Activated T-cell treated with anti-CD3 and anti-CD28 coated beads, Interleukin-2, amount 50 U/mL, for 1 hour (primary cell): ENCODE measurements at regions not wholly inside any gene's neighbourhood (a gene's known extent, or its start where the extent isn't known, plus 50 kb on each side); places are given as distances from the start of the nearest gene placed in this dataset.
"Not testable (repeated sequence)": the region's sequence is repeated elsewhere in the genome, so short reads cannot be mapped to it uniquely, and the experiment has no call there.

Source experiments
- DNase-seq: peaks from one replicate; pipeline ENCODE4 v3.0.0-alpha.2; 2020

DNA sequence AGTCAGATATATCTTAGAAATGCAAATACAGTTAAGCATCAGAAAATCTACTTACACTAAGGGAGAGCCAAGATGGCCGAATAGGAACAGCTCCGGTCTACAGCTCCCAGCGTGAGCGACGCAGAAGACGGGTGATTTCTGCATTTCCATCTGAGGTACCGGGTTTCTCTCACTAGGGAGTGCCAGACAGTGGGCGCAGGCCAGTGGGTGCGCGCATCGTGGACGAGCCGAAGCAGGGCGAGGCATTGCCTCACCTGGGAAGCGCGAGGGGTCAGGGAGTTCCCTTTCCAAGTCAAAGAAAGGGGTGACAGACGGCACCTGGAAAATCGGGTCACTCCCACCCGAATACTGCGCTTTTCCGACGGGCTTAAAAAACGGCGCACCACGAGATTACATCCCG is 524.8 kb upstream of the ADAMTS16 start:
- not testable (repeated sequence) for DNase-seq

GRCh38 chr5:4625206-4625896 is 514.8 kb upstream of the ADAMTS16 start:
- DNase-seq, result no peak

- DNase-seq, result no peak
These were observed 513.0 kb upstream of the ADAMTS16 start for GRCh38 chr5:4627131-4627530.

- DNase-seq, result no peak
These were observed 512.2 kb upstream of the ADAMTS16 start for GRCh38 chr5:4627929-4628328.

DNA sequence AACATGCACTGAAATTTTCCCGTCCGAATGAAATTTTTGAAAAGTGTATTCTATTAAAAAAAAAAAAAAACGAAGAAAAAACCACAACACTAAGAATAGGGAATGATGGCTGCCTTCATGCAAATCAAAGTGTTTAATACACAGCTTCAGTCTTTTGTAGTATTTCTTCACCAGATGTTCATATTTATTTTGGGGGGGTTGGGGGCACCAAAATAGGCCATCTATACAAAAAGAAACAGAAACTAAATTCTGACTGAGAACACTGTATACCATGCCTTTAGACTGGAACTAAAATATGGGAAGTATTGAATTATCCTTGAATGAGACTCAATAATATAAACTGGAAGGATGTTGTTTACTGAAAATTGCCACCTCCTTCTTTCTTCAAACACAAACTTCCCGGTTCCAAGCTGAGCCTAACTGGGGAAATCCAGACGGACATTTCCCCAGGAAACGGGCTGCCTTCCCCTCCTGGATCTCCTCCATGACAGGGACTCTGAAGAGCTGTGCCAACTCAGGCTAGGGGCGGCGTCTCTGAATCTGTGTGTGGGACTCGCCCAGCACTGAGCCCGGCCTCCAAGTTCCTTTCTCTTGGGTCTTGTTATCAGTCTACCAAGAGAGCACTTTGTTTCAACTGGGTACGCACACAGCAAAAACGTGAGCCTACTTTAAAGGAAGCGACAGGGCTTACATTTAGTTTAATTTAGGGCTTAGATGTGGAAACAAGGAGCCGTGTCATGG is 511.3 kb upstream of the ADAMTS16 start:
- DNase-seq, result no peak

DNA sequence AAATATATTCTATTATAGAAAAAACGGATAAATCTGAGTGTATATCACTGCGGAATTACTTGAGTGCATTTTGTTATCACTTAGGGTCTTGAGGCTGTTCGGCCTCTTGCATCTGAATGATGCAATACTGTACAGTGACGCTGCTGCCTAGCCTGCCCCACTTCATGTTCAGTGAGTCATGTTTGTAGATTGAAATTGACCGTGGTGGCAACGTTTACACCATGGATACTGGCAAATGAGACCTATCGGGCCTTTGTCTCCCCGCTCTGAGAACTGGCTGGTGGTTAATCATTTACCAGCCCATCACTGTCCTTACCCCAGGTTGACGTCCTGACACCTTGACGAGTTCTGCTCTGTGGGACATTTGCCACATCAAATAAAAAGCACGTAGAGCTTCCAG is 510.1 kb upstream of the ADAMTS16 start:
- no peak for DNase-seq

DNA sequence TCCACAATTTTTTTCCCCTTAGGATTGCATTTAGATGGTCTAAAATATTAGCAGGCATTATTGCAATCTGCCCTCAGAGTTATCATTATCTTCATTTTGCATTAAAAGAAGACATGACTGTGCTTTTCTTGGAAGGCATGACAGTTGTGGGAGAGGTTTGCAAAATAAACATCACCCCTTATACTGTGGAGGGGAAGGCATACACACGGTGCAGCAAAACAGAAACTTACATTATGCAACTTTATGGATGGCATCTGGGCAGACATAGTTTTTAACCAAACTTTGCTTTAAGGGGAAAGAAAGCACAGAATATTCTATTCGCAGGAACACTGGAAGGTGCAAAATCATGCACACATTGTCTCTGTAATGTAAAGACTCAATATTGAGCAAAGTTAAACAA is 505.8 kb upstream of the ADAMTS16 start:
- no peak for DNase-seq

DNA sequence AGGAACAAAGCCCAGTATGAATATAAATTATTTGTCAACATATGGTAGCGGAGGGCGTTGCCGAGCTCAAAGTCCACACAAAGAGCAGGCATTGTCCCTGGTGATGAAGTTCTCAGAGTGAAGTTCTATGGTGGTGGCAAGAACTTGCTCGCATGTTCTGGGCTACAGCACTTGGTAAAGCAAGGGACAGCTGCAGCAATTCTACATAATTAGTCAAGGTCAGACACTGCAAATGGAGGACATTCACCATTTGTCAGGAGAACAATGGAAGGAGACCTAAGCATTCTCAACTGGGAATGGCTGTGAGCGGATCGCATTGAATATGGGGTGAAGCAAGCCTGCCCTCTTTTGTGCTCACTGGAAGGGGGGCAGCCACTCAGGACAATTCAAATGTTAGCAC is 503.8 kb upstream of the ADAMTS16 start:
- DNase-seq, result no peak

DNA sequence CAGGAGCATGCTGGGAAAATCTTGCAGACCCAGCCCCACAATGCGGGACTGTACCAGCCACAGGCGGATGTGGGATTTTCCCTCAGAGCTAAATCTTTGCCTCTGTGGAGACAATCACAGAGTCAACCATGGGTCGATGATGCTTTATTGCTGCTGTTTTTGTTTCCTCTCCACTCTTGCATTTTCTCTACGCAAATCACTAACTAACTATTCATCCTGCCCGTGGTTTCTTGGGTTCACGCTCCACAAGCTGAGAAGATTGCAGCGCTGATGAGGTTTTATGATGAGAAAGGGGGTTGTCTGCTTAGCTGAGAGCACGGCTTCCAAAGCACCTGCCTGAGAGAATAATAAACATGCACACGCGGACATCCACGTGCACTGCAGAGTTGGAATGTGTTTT is 500.2 kb upstream of the ADAMTS16 start:
- DNase-seq, result no peak

GRCh38 chr5:4640795-4641194 is 499.3 kb upstream of the ADAMTS16 start:
- no peak for DNase-seq

GRCh38 chr5:4642525-4642924 is 497.6 kb upstream of the ADAMTS16 start:
- no peak for DNase-seq

DNA sequence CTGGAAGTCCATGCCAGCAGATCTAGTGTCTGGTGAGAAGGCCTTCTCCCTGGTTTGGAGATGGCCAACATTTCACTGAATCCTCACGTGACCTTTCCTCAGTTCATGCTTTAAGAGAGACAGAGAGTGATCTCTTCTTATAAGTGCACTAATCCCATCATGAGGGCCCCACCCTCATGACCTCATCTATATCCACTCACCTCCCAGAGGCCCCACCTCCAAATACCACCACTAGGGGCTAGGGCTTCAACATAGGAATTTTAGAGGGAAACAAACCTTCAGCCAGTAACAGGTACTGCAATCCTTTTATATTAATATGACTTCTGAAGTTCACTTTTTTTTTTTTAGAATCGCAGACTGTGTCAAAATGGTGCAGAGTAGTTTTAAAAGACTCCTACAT is 496.9 kb upstream of the ADAMTS16 start:
- DNase-seq, result no peak

- DNase-seq, result no peak
These were observed 496.2 kb upstream of the ADAMTS16 start for GRCh38 chr5:4643960-4644359.

DNA sequence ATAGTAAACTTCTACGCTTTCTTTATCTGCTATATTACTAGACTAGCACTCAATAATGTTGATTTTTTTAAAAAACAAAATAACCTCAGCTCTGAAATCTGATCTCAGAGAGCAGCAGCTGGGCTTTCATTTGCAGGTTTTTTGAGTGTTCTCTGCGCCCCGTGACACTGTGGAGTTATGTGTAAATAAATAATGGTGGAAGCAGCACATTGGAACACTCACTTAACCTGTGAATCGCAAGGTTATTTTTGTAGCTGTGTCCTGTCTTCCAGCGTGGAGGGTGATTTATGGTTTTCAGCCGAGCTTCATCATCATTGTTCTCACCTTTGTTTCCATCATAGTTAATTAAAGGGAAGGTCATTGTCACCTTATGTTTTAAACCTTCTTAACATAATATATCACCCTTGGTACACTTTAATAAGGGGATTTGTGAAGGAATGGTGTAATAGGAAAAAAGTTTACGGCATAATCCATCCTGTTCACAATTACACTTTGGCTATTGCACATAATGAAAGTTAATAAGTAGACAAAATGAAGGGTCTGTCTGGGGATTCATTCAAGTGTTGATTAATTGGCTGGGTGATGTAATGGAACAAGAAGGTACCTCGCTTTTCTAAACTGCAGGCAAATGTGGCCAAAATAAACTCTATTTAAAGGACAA is 493.3 kb upstream of the ADAMTS16 start:
- DNase-seq, result no peak

GRCh38 chr5:4647955-4648354 is 492.2 kb upstream of the ADAMTS16 start:
- DNase-seq, result no peak

GRCh38 chr5:4651806-4652565 is 488.1 kb upstream of the ADAMTS16 start:
- DNase-seq, result no peak

DNA sequence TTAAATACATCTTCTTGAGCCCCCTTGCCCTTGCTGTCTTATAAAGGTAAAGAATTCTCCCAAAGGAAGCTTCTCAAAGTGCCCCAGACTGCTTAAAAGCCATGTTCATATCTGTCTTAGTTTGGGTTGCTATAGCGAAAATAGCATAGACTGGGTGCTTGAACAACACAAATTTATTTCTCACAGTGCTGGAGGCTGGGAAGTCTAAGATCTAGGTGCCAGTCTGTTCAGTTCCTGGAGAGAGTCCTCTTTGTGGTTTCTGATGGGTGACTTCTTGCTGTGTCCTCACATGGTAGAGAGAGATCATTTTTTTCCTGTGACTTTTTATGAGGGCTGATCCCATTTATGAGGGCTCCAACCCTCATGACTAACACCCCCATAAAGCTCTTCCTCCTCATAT is 486.7 kb upstream of the ADAMTS16 start:
- no peak for DNase-seq

- DNase-seq, result no peak
These were observed 480.3 kb upstream of the ADAMTS16 start for GRCh38 chr5:4659851-4660250.

GRCh38 chr5:4661326-4661725 is 478.8 kb upstream of the ADAMTS16 start:
- DNase-seq, result no peak

- DNase-seq, result no peak
These were observed 478.3 kb upstream of the ADAMTS16 start for GRCh38 chr5:4661836-4662235.

DNA sequence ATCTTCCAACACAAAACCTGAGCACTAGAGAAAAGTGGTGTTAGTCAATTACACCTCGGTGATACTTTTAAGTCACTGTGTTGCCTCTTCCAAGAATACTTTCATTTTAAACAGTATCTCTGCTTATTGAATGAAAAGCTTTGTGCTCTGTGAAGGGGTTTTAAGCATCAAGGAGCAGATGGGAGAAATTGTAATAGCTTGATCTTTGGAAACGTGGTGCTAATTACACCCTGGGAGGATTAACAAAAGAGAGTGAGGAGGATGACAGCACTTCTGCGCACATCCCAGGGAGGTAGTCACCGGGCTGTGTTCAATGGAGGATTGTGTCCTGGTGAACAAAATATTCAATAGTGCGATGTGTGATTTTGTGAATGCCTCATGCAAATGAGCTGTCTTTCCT is 477.4 kb upstream of the ADAMTS16 start:
- no peak for DNase-seq

DNA sequence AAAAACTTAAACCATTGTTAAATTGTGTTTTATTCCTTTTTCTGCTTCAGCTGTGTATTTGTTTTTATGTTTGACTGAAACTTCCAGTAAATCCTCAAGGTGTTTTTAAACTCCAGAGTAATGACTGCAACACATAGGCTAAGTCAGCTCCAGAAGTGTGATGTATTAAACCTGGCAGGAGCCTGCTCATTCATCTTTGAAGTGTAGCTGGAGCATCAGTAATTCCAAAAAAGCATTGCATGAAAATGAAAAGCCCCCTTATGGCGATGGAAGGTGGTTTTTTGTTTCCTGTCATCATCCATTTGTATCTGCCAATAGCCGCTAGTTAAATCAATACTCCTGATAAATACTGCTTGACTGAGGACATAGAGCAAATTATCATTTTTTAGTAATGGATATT is 474.2 kb upstream of the ADAMTS16 start:
- DNase-seq, result no peak

GRCh38 chr5:4674166-4674565 is 466.0 kb upstream of the ADAMTS16 start:
- DNase-seq, result no peak

DNA sequence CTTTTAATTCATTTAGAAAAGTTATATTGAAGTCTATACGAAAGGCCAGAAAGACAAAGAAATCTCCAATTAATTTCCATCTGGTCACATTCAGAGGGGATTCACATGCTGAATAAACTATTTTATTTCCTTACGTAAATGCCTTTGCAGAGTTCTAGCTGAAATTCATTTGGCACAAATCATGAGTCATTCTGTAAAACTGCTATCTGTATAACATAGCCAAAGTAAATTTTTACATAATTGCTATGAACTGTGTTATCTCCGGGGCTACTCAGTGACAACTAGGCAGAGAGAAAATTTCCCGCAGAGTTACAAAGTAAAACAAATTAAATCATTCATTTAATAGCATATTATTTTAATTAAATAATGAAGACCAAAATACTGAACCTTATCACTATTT is 463.2 kb upstream of the ADAMTS16 start:
- DNase-seq, result no peak
